ENCODE measurements at regions not wholly inside any gene's neighbourhood (a gene's known extent, or its start where the extent isn't known, plus 50 kb on each side); places are given as distances from the start of the nearest gene placed in this dataset.

- Mint-ChIP-seq H3K4me3 (no peak overlapping the region), H3K9me3 (no peaks in the 10 kb centered on the region), H3K36me3 (no peaks in the 10 kb centered on the region), H3K27me3 (ENCODE audit: low read depth) (no peaks in the 10 kb centered on the region), H3K4me1 (peaks cover 10% of the 10 kb centered on the region), H3K27ac (no peak overlapping the region)
- CTCF ChIA-PET: interaction anchor here (5.7 kb wide), 1 partner anchor 210 kb away, joined by 33 read pairs; no protein-coding TSS in a partner anchor
- POLR2A ChIA-PET: no interaction called here
- ATAC-seq: no peak
- TF ChIP-seq HMGXB4 (CRISPR knock-in tag; IDR thresholded peaks at IDR 0.05) (no peak), ERG (CRISPR knock-in tag; IDR thresholded peaks at IDR 0.05) (no peak), NFYB (CRISPR knock-in tag; conservative IDR thresholded peaks at IDR 0.05; ENCODE audit: low read depth) (no peak), FOXP1 (CRISPR knock-in tag; IDR thresholded peaks at IDR 0.05; ENCODE audit: borderline replicate concordance) (no peak), FOXK1 (CRISPR knock-in tag; IDR thresholded peaks at IDR 0.05) (no peak), IRF2 (CRISPR knock-in tag; IDR thresholded peaks at IDR 0.05; ENCODE audit: borderline replicate concordance, low read depth) (no peak), KAT7 (CRISPR knock-in tag; IDR thresholded peaks at IDR 0.05; ENCODE audit: borderline replicate concordance) (no peak), ZNF317 (CRISPR knock-in tag; IDR thresholded peaks at IDR 0.05; ENCODE audit: borderline replicate concordance, low read depth) (no peak), SOX15 (CRISPR knock-in tag; IDR thresholded peaks at IDR 0.05) (no peak), SMAD3 (CRISPR knock-in tag; IDR thresholded peaks at IDR 0.05; ENCODE audit: borderline replicate concordance) (no peak), NFATC4 (CRISPR knock-in tag; IDR thresholded peaks at IDR 0.05) (no peak)
- DNase-seq (ENCODE audit: low spot score): no peak
These were observed 394.6 kb upstream of the RORA start for GRCh38 chr15:61623746-61624145.

GRCh38 chr15:61621865-61622264 is 392.8 kb upstream of the RORA start:
- ATAC-seq (no peak), DNase-seq (ENCODE audit: low spot score) (no peak)
- CTCF ChIA-PET: interaction anchor here (0.7 to 5.7 kb wide), 7 partner anchors 22 to 426 kb away, joined by 3 to 33 read pairs (median 7); partner anchors contain the start of gene RORA
- H3K27me3 Mint-ChIP-seq (ENCODE audit: low read depth): no peaks in the 10 kb centered on the region
- H3K4me1 Mint-ChIP-seq: peaks cover 10% of the 10 kb centered on the region
- H3K36me3 Mint-ChIP-seq: 0 out of 2 replicates have a peak, but pooled peaks cover 2% of the 10 kb centered on the region
- POLR2A ChIA-PET: no interaction called here
- TF ChIP-seq SOX15 (CRISPR knock-in tag; IDR thresholded peaks at IDR 0.05) (no peak), CREB1 (CRISPR knock-in tag; IDR thresholded peaks at IDR 0.05) (no peak), ZNF532 (CRISPR knock-in tag; IDR thresholded peaks at IDR 0.05; ENCODE audit: borderline replicate concordance) (no peak), IRF1 (CRISPR knock-in tag; IDR thresholded peaks at IDR 0.05) (no peak), ZNF121 (CRISPR knock-in tag; IDR thresholded peaks at IDR 0.05) (no peak), ZNF416 (CRISPR knock-in tag; IDR thresholded peaks at IDR 0.05) (no peak), MXD4 (CRISPR knock-in tag; IDR thresholded peaks at IDR 0.05; ENCODE audit: borderline replicate concordance) (no peak), NFE2L1 (CRISPR knock-in tag; IDR thresholded peaks at IDR 0.05) (no peak), FOXJ3 (CRISPR knock-in tag; IDR thresholded peaks at IDR 0.05; ENCODE audit: borderline replicate concordance) (no peak), ETV6 (CRISPR knock-in tag; IDR thresholded peaks at IDR 0.05) (no peak), ELF4 (CRISPR knock-in tag; IDR thresholded peaks at IDR 0.05; ENCODE audit: low read depth) (no peak)
- H3K27ac Mint-ChIP-seq: no peak overlapping the region
- H3K4me3 Mint-ChIP-seq: no peak overlapping the region
- peaks cover 16% of the 10 kb centered on the region for H3K9me3 Mint-ChIP-seq

Data from WTC11 (cell line).